GM12891 (cell line): ENCODE measurements at regions not wholly inside any gene's neighbourhood (a gene's known extent, or its start where the extent isn't known, plus 50 kb on each side); places are given as distances from the start of the nearest gene placed in this dataset.

Source experiments
- POLR2A ChIP-seq: IDR thresholded peaks from 2 replicates; pipeline ENCODE4 v1.6.1; 2011; ENCODE audit warnings: low read depth, low read length, control low read depth
- TAF1 ChIP-seq: IDR thresholded peaks from 2 replicates; pipeline ENCODE4 v1.6.1; 2011; ENCODE audit warnings: low read depth, low read length, control low read depth

- no peak for TF ChIP-seq POLR2A
- no peak for TF ChIP-seq TAF1
These were observed 97.0 kb upstream of the E2F8 start for GRCh38 chr11:19337779-19338178.
